Endothelial cell of umbilical vein (primary cell): ENCODE measurements at regions not wholly inside any gene's neighbourhood (a gene's known extent, or its start where the extent isn't known, plus 50 kb on each side); places are given as distances from the start of the nearest gene placed in this dataset.

Experiments
- BruUV-seq: library from RNA; stranded (reverse); fragments of 400-500 nt; replicated peaks from 2 replicates; lab custom pipeline; 2021; lab: Mats Ljungman, UMichigan
- CTCF ChIA-PET: fragments of 300-600, 350-600 bp; sonication (Branson Sonifier 250); formaldehyde crosslinking; loops from one replicate; lab custom pipeline; 2021; ENCODE audit warnings: antibody characterized with exemption, inconsistent platforms; lab: Charles Lee
- POLR2A ChIA-PET: fragments of 300-600, 350-600 bp; sonication (Branson Sonifier 250); formaldehyde crosslinking; loops from one replicate; lab custom pipeline; 2021; ENCODE audit warnings: antibody characterized with exemption, inconsistent platforms; lab: Charles Lee
- DNase-seq: peaks from one replicate; pipeline ENCODE4 v3.0.0-alpha.2; 2011; ENCODE audit warnings: low read depth, low spot score
- FAIRE-seq: peaks from 2 replicates; lab custom pipeline; 2011; peaks lifted over from hg19 to GRCh38; lab: Jason Lieb, UNC
- H2AFZ ChIP-seq: 2 replicates; pipeline ENCODE4 v1.6.0; 2012; ENCODE audit warnings: low read depth, low read length, control low read depth, inconsistent platforms
- H3K27ac ChIP-seq: 2 replicates; pipeline ENCODE4 v1.5.1; 2011; ENCODE audit warnings: low read depth, mild to moderate bottlenecking, control low read depth, low read length, moderate library complexity; ENCODE audit not compliant: insufficient read depth
- H3K27me3 ChIP-seq, 2 experiments: 2 replicates each; pipeline versions ENCODE4 v1.6.0 to v1.6.1; 2011; ENCODE audit warnings: low read length in 2 of 2, mixed read lengths in 1 of 2; ENCODE audit not compliant: control insufficient read depth in 2 of 2, insufficient read depth in 2 of 2
- H3K36me3 ChIP-seq, 2 experiments: 2 replicates in 1 of 2; 3 replicates in 1 of 2; pipeline ENCODE4 v1.5.1; 2011; ENCODE audit warnings: low read length in 2 of 2, mild to moderate bottlenecking in 1 of 2, moderate library complexity in 1 of 2; ENCODE audit not compliant: control insufficient read depth in 2 of 2, insufficient read depth in 2 of 2; ENCODE audit errors: extremely low read depth in 1 of 2
- H3K4me1 ChIP-seq: 3 replicates; pipeline ENCODE4 v1.5.1; 2011; ENCODE audit warnings: mild to moderate bottlenecking, low read length; ENCODE audit not compliant: control insufficient read depth, insufficient read depth; ENCODE audit errors: extremely low read depth
- H3K4me2 ChIP-seq: 2 replicates; pipeline ENCODE4 v1.6.1; 2011; ENCODE audit warnings: low read length, control low read depth, mixed read lengths; ENCODE audit not compliant: insufficient read depth
- H3K4me3 ChIP-seq, 3 experiments: fragments of 200-600 bp in 1 of 3; sonication (generic), shearing (Covaris generic) in 1 of 3; replicated peaks in 1 of 3; 2 replicates each; pipeline ENCODE4 v1.5.1; 2011 to 2016; ENCODE audit warnings: control low read depth in 3 of 3, low read length in 3 of 3, mild to moderate bottlenecking in 2 of 3, inconsistent platforms in 1 of 3, low read depth in 1 of 3, moderate library complexity in 1 of 3; ENCODE audit not compliant: insufficient read depth in 1 of 3
- H3K79me2 ChIP-seq: 2 replicates; pipeline ENCODE4 v1.6.0; 2012; ENCODE audit warnings: low read length, inconsistent platforms; ENCODE audit not compliant: control insufficient read depth, insufficient read depth
- H3K9ac ChIP-seq: replicated peaks from 2 replicates; pipeline ENCODE3; 2011; ENCODE audit warnings: low read length, control low read depth; ENCODE audit not compliant: insufficient read depth; ENCODE audit errors: extremely low read depth
- H3K9me1 ChIP-seq: replicated peaks from 3 replicates; pipeline ENCODE4 v1.6.0; 2011; ENCODE audit warnings: mild to moderate bottlenecking, low read length; ENCODE audit not compliant: control insufficient read depth, insufficient read depth; ENCODE audit errors: extremely low read depth
- H3K9me3 ChIP-seq: replicated peaks from 2 replicates; pipeline ENCODE4 v1.5.1; 2012; ENCODE audit warnings: low read length, inconsistent platforms; ENCODE audit not compliant: control insufficient read depth, insufficient read depth
- H4K20me1 ChIP-seq: replicated peaks from 2 replicates; pipeline ENCODE3; 2011; ENCODE audit warnings: mild to moderate bottlenecking, low read length; ENCODE audit not compliant: control insufficient read depth, insufficient read depth; ENCODE audit errors: extremely low read depth
- EZH2 ChIP-seq: IDR thresholded peaks from 2 replicates; pipeline ENCODE4 v1.6.1; 2012; ENCODE audit warnings: borderline replicate concordance, low read depth, mild to moderate bottlenecking, moderate library complexity, low read length, inconsistent platforms; ENCODE audit not compliant: severe bottlenecking
- GATA2 ChIP-seq: IDR thresholded peaks from 2 replicates; pipeline ENCODE4 v1.7.0; 2011; ENCODE audit warnings: low read depth, mild to moderate bottlenecking, moderate library complexity, mixed read lengths, low read length; ENCODE audit not compliant: insufficient read length, insufficient read depth
- JUN ChIP-seq: IDR thresholded peaks from 2 replicates; pipeline ENCODE4 v1.6.1; 2011; ENCODE audit warnings: borderline replicate concordance, low read depth; ENCODE audit not compliant: insufficient read length, insufficient read depth
- dilution Hi-C: fragments of 300-500 bp; cut with MboI; formaldehyde crosslinking; loops from one replicate; pipeline ENCODE4 v1.15.0; 2019; ENCODE audit warnings: low sequenced_read_pairs; ENCODE audit not compliant: extremely low pct_ligation_motif_present
- intact Hi-C: fragments of 100-400 bp; cut with micrococcal nuclease; formaldehyde crosslinking; loops from one replicate; pipeline ENCODE4 v1.10.0; 2022
- TF ChIP-seq, protein P1 (sequence below): IDR thresholded peaks from 2 replicates; pipeline ENCODE4 v1.6.1; 2011; ENCODE audit not compliant: insufficient read depth, insufficient read length

DNA sequence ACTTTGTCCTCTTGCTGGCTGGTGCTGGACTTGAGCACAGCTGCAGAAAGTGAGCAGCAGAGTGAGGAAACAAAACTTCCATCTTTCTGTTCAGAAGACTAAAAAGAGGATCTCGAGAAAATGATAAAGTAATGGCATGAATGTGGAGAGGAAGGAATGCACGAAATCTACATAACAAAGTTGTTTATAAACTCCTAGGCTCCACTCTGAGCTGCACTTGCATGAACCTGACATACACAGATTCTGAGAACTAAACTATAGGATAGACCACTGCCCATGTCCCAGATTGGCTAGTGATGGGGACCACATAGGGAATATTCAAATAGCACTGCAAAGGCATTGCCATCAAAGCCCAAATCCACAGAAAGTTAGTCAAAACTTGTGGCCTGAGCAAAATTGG is 121.1 kb upstream of the MON1B start:
- H3K79me2 ChIP-seq, result no peaks in the 10 kb centered on the region
- no peak overlapping the region for H3K4me3 ChIP-seq
- ChIA-PET CTCF (no interaction called here), POLR2A (no interaction called here)
- H3K27ac ChIP-seq, result no peak overlapping the region
- no peaks in the 10 kb centered on the region for H3K9me3 ChIP-seq
- TF ChIP-seq JUN (no peak), EZH2 (no peak), GATA2 (no peak)
- TF ChIP-seq, protein P1, sequence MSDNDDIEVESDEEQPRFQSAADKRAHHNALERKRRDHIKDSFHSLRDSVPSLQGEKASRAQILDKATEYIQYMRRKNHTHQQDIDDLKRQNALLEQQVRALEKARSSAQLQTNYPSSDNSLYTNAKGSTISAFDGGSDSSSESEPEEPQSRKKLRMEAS, result no peak
- no peaks in the 10 kb centered on the region for H3K4me1 ChIP-seq
- dilution Hi-C loops, result no loop called here
- intact Hi-C loops, result no loop called here
- no peak for FAIRE-seq
- H3K9me1 ChIP-seq, result no peaks in the 10 kb centered on the region
- no peaks in the 10 kb centered on the region for H3K27me3 ChIP-seq
- H3K4me2 ChIP-seq, result no peak overlapping the region
- H3K36me3 ChIP-seq, result no peaks in the 10 kb centered on the region
- no peak overlapping the region for H2AFZ ChIP-seq
- DNase-seq, result no peak
- H3K9ac ChIP-seq, result no peak overlapping the region
- no peaks in the 10 kb centered on the region for H4K20me1 ChIP-seq
- no TSS peak for BruUV-seq

DNA sequence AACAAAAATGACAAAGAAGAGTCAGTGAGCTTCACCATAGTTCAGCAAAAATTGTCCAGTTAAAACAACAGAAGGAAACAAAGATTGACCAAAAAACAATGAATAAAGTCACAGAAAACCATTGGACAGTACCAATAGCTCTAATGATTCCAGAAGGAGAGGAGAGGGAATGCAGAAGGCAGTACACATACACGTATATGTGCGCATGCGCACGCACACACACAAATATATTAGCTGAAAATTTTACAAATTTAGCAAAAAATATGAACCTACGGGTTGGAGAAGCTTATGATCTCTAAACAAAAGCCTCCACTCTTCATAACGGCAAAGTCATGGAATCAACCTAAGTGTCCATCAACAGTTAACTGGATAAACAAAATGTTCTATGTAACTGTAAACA is 120.3 kb upstream of the MON1B start:
- Histone ChIP-seq H2AFZ (no peak overlapping the region), H3K27ac (no peak overlapping the region), H3K36me3 (no peaks in the 10 kb centered on the region), H3K79me2 (no peaks in the 10 kb centered on the region), H3K9ac (no peak overlapping the region), H3K9me1 (no peaks in the 10 kb centered on the region), H4K20me1 (no peaks in the 10 kb centered on the region), H3K27me3 (no peaks in the 10 kb centered on the region), H3K4me1 (no peaks in the 10 kb centered on the region), H3K9me3 (no peaks in the 10 kb centered on the region), H3K4me3 (no peak overlapping the region), H3K4me2 (no peak overlapping the region)
- intact Hi-C loops (no loop called here), dilution Hi-C loops (no loop called here)
- TF ChIP-seq EZH2, result no peak
- no peak for TF ChIP-seq JUN
- no TSS peak for BruUV-seq
- FAIRE-seq (no peak), DNase-seq (no peak)
- ChIA-PET CTCF (no interaction called here), POLR2A (no interaction called here)
